MM.1S (cell line): ENCODE measurements at regions not wholly inside any gene's neighbourhood (a gene's known extent, or its start where the extent isn't known, plus 50 kb on each side); places are given as distances from the start of the nearest gene placed in this dataset.
"Not testable (repeated sequence)": the region's sequence is repeated elsewhere in the genome, so short reads cannot be mapped to it uniquely, and the experiment has no call there.

Source experiments
- DNase-seq: peaks from one replicate; pipeline ENCODE4 v3.0.0-alpha.2; 2015
- H2AFZ ChIP-seq: fragments of 300-600 bp; sonication (generic); 2 replicates; pipeline ENCODE4 v1.6.0; 2016; ENCODE audit warnings: antibody characterized with exemption, low read length
- H3F3A ChIP-seq: fragments of 300-600 bp; sonication (generic); 2 replicates; pipeline ENCODE4 v1.6.1; 2016; ENCODE audit warnings: mild to moderate bottlenecking, antibody characterized with exemption, low read length, moderate library complexity, mixed read lengths; ENCODE audit not compliant: insufficient read depth
- H3K27ac ChIP-seq: fragments of 300-600 bp; sonication (generic); 2 replicates; pipeline ENCODE4 v1.5.1; 2016; ENCODE audit warnings: mild to moderate bottlenecking, low read length
- H3K27me3 ChIP-seq: fragments of 300-600 bp; sonication (generic); replicated peaks from 2 replicates; pipeline ENCODE4 v1.6.0; 2016; ENCODE audit warnings: low read length; ENCODE audit not compliant: insufficient read depth
- H3K36me3 ChIP-seq: fragments of 300-600 bp; sonication (generic); replicated peaks from 2 replicates; pipeline ENCODE4 v1.6.1; 2016; ENCODE audit warnings: mild to moderate bottlenecking, low read length, mixed read lengths; ENCODE audit not compliant: insufficient read depth
- H3K4me1 ChIP-seq: fragments of 300-600 bp; sonication (generic); 2 replicates; pipeline ENCODE4 v1.6.1; 2016; ENCODE audit warnings: low read length, mixed read lengths
- H3K4me2 ChIP-seq: fragments of 300-600 bp; sonication (generic); 2 replicates; pipeline ENCODE4 v1.6.0; 2016; ENCODE audit warnings: low read depth, low read length
- H3K4me3 ChIP-seq: fragments of 300-600 bp; sonication (generic); 2 replicates; pipeline ENCODE4 v1.5.1; 2016; ENCODE audit warnings: low read length, mixed read lengths
- H3K79me2 ChIP-seq: fragments of 300-600 bp; sonication (generic); 2 replicates; pipeline ENCODE4 v1.6.1; 2016; ENCODE audit warnings: mixed run types, low read length, mixed read lengths
- H3K9ac ChIP-seq: fragments of 300-600 bp; sonication (generic); 2 replicates; pipeline ENCODE4 v1.6.1; 2016; ENCODE audit warnings: low read length, mixed read lengths
- H3K9me2 ChIP-seq: fragments of 300-600 bp; sonication (generic); replicated peaks from 2 replicates; pipeline ENCODE4 v1.6.1; 2016; ENCODE audit warnings: mild to moderate bottlenecking, low read length, mixed read lengths; ENCODE audit not compliant: insufficient read depth
- H3K9me3 ChIP-seq: fragments of 300-600 bp; sonication (generic); replicated peaks from 2 replicates; pipeline ENCODE4 v1.6.1; 2016; ENCODE audit warnings: mild to moderate bottlenecking, low read length, mixed read lengths; ENCODE audit not compliant: insufficient read depth
- H4K20me1 ChIP-seq: fragments of 300-600 bp; sonication (generic); 2 replicates; pipeline ENCODE4 v1.6.1; 2016; ENCODE audit warnings: mild to moderate bottlenecking, low read length, moderate library complexity, mixed read lengths; ENCODE audit not compliant: insufficient read depth
- CTCF ChIP-seq: fragments of 300-600 bp; sonication (generic); IDR thresholded peaks from 2 replicates; pipeline ENCODE4 v1.5.1; 2016; ENCODE audit warnings: antibody characterized with exemption, low read length, mixed read lengths
- EZH2 ChIP-seq: fragments of 300-600 bp; sonication (generic); optimal IDR thresholded peaks from 2 replicates; pipeline ENCODE3; 2017; ENCODE audit warnings: low read depth, mild to moderate bottlenecking, antibody characterized with exemption, low read length, mixed read lengths
- EZH2phosphoT487 ChIP-seq: fragments of 300-600 bp; sonication (generic); IDR thresholded peaks from 2 replicates; pipeline ENCODE4 v1.6.1; 2018; ENCODE audit warnings: antibody characterized with exemption, low read length

- no peaks in the 10 kb centered on the region; the same call in 1 of the 2 replicates for H3K36me3 ChIP-seq
- no peak overlapping the region for H3K27ac ChIP-seq
- no peak overlapping the region for H3K4me2 ChIP-seq
- H2AFZ ChIP-seq: no peak overlapping the region
- no peaks in the 10 kb centered on the region for H3F3A ChIP-seq
- no peak for TF ChIP-seq EZH2phosphoT487
- no peak for TF ChIP-seq EZH2
- no peak for TF ChIP-seq CTCF
- H4K20me1 ChIP-seq: no peaks in the 10 kb centered on the region
- no peaks in the 10 kb centered on the region for H3K9me3 ChIP-seq
- H3K9ac ChIP-seq: no peak overlapping the region
- H3K27me3 ChIP-seq: no peaks in the 10 kb centered on the region
- DNase-seq: no peak
- H3K9me2 ChIP-seq: no peaks in the 10 kb centered on the region
- H3K4me1 ChIP-seq: no peaks in the 10 kb centered on the region
- H3K79me2 ChIP-seq: no peaks in the 10 kb centered on the region
- H3K4me3 ChIP-seq: no peak overlapping the region
Observed at GRCh38 chr3:35448681-35449080, 190.6 kb upstream of the ARPP21 start.

- not testable (repeated sequence) for H3K9me3 ChIP-seq, H3K4me2 ChIP-seq, H3K4me1 ChIP-seq, H3K79me2 ChIP-seq, H3K9me2 ChIP-seq, H2AFZ ChIP-seq, H4K20me1 ChIP-seq, H3K27me3 ChIP-seq, H3K36me3 ChIP-seq, H3K9ac ChIP-seq, H3K4me3 ChIP-seq, H3F3A ChIP-seq, DNase-seq, H3K27ac ChIP-seq
Observed at GRCh38 chr3:35454819-35455218, 184.5 kb upstream of the ARPP21 start.

- no peak overlapping the region for H3K4me2 ChIP-seq
Observed at GRCh38 chr3:35473956-35474355, 165.4 kb upstream of the ARPP21 start.

GRCh38 chr3:35482566-35482965, 156.8 kb upstream of the ARPP21 start:
- H3K9ac ChIP-seq, H2AFZ ChIP-seq, H3K4me1 ChIP-seq, H3K9me2 ChIP-seq, H3F3A ChIP-seq, H3K36me3 ChIP-seq, H4K20me1 ChIP-seq, H3K27me3 ChIP-seq, H3K4me3 ChIP-seq, DNase-seq, H3K27ac ChIP-seq, H3K4me2 ChIP-seq, H3K79me2 ChIP-seq, H3K9me3 ChIP-seq: not testable (repeated sequence)

More at GRCh38 chr3:35473956-35474355, 165.4 kb upstream of the ARPP21 start:
- Histone ChIP-seq H3K4me3 (no peak overlapping the region), H3K27ac (no peak overlapping the region), H3K9me2 (no peaks in the 10 kb centered on the region), H3K79me2 (no peaks in the 10 kb centered on the region), H2AFZ (no peak overlapping the region), H3K9me3 (no peaks in the 10 kb centered on the region), H3K4me1 (no peaks in the 10 kb centered on the region), H3K9ac (no peak overlapping the region), H3F3A (no peaks in the 10 kb centered on the region), H3K36me3 (no peaks in the 10 kb centered on the region), H4K20me1 (no peaks in the 10 kb centered on the region), H3K27me3 (no peaks in the 10 kb centered on the region)
- TF ChIP-seq EZH2phosphoT487: no peak
- TF ChIP-seq CTCF: no peak
- no peak for TF ChIP-seq EZH2
- DNase-seq: no peak
